ENCODE measurements at regions not wholly inside any gene's neighbourhood (a gene's known extent, or its start where the extent isn't known, plus 50 kb on each side); places are given as distances from the start of the nearest gene placed in this dataset.
"Not testable (repeated sequence)": the region's sequence is repeated elsewhere in the genome, so short reads cannot be mapped to it uniquely, and the experiment has no call there.

DNA sequence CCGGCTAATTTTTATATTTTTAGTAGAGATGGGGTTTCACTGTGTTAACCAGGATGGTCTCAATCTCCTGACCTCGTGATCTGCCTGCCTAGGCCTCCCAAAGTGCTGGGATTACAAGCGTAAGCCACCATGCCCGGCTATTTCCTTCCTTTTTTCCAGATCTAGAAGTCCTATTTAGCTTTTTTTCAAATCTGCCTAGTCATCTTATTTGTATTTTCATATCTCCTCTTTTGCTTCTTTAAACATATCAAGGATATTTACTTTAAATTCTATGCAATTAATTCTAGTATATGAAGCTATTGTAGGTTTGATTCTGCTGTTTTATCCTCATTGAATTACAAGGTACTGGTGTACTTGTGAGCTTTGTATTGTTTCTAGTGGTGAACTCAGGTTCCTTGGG, 119.1 kb downstream of the MACIR start:
- TF ChIP-seq, protein P1, sequence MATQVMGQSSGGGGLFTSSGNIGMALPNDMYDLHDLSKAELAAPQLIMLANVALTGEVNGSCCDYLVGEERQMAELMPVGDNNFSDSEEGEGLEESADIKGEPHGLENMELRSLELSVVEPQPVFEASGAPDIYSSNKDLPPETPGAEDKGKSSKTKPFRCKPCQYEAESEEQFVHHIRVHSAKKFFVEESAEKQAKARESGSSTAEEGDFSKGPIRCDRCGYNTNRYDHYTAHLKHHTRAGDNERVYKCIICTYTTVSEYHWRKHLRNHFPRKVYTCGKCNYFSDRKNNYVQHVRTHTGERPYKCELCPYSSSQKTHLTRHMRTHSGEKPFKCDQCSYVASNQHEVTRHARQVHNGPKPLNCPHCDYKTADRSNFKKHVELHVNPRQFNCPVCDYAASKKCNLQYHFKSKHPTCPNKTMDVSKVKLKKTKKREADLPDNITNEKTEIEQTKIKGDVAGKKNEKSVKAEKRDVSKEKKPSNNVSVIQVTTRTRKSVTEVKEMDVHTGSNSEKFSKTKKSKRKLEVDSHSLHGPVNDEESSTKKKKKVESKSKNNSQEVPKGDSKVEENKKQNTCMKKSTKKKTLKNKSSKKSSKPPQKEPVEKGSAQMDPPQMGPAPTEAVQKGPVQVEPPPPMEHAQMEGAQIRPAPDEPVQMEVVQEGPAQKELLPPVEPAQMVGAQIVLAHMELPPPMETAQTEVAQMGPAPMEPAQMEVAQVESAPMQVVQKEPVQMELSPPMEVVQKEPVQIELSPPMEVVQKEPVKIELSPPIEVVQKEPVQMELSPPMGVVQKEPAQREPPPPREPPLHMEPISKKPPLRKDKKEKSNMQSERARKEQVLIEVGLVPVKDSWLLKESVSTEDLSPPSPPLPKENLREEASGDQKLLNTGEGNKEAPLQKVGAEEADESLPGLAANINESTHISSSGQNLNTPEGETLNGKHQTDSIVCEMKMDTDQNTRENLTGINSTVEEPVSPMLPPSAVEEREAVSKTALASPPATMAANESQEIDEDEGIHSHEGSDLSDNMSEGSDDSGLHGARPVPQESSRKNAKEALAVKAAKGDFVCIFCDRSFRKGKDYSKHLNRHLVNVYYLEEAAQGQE (IDR thresholded peaks at IDR 0.05; ENCODE audit: borderline replicate concordance) = not testable (repeated sequence)
- TF ChIP-seq EZH2 (IDR thresholded peaks at IDR 0.05; ENCODE audit: borderline replicate concordance, insufficient read depth, low read length, poor library complexity, severe bottlenecking); EP300 (conservative IDR thresholded peaks at IDR 0.05; ENCODE audit: poor library complexity, severe bottlenecking); POLR2AphosphoS5 (IDR thresholded peaks at IDR 0.05); MXI1 (conservative IDR thresholded peaks at IDR 0.05; ENCODE audit: poor library complexity, severe bottlenecking); RAD21 (conservative IDR thresholded peaks at IDR 0.05): not testable (repeated sequence)
- TF ChIP-seq, protein P2, sequence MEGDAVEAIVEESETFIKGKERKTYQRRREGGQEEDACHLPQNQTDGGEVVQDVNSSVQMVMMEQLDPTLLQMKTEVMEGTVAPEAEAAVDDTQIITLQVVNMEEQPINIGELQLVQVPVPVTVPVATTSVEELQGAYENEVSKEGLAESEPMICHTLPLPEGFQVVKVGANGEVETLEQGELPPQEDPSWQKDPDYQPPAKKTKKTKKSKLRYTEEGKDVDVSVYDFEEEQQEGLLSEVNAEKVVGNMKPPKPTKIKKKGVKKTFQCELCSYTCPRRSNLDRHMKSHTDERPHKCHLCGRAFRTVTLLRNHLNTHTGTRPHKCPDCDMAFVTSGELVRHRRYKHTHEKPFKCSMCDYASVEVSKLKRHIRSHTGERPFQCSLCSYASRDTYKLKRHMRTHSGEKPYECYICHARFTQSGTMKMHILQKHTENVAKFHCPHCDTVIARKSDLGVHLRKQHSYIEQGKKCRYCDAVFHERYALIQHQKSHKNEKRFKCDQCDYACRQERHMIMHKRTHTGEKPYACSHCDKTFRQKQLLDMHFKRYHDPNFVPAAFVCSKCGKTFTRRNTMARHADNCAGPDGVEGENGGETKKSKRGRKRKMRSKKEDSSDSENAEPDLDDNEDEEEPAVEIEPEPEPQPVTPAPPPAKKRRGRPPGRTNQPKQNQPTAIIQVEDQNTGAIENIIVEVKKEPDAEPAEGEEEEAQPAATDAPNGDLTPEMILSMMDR (IDR thresholded peaks at IDR 0.05; ENCODE audit: poor library complexity, severe bottlenecking) = not testable (repeated sequence)
